GM19452 (cell line): ENCODE measurements at regions not wholly inside any gene's neighbourhood (a gene's known extent, or its start where the extent isn't known, plus 50 kb on each side); places are given as distances from the start of the nearest gene placed in this dataset.
"Not testable (repeated sequence)": the region's sequence is repeated elsewhere in the genome, so short reads cannot be mapped to it uniquely, and the experiment has no call there.

ENCODE experiments used
- ATAC-seq: cut with Tn5 transposase; IDR thresholded peaks from one replicate; pipeline ENCODE4 v1.9.1; 2021; ENCODE audit not compliant: unreplicated experiment

DNA sequence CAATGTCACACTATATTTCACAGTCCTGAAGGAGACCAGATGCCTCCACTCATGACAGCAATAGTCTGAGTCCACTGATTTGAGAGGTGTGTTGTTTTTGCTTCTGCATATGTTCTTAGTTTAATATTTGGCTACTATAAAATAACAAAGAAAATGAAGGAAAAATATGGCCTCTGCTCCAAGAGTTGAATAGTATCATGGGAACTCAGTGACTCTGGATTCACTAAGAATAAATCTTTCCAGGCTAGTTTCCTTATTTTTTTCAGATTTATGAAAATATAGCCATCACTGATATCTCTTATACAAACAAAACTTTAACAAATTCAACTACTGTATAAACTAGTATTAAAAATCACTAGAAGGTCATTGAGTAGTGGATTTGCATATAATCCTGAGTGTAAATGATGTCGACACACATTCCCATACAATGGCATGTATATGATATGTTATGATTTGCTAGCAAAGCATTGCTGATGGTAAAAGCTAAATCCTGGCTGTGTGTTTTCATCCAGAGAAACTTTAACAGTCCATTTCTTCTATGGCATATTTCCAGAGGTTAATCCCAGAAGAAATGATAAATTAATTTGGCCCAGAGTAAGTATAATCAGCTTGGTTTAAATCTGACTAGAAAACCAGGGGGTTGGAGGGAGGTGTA is 66.0 kb upstream of the VIPR2 start:
- no peak for ATAC-seq

DNA sequence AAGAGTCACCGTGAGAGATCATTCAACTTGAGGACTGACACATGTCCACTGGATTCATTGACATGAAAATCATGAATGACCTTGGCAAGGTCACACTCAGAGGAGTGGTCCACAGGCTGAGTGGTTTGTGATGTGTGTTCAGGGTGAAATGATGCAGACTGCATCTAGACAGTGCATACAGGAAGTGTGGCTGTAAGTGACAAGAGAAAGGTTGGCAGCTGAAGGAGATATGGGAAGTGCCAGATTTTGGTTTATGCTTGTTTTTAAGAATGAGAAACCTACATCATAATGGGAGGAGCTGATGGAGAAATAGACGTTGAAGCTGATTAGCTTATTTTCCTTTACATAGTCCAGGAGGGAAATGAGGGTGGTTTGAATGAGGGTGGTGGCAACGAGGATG is 64.8 kb upstream of the VIPR2 start:
- ATAC-seq: no peak

- ATAC-seq: no peak
These were observed 63.3 kb upstream of the VIPR2 start for GRCh38 chr7:159207951-159208350.

- no peak for ATAC-seq
These were observed 62.7 kb upstream of the VIPR2 start for GRCh38 chr7:159207393-159207792.

- ATAC-seq: no peak
These were observed 61.2 kb upstream of the VIPR2 start for GRCh38 chr7:159205833-159206232.

DNA sequence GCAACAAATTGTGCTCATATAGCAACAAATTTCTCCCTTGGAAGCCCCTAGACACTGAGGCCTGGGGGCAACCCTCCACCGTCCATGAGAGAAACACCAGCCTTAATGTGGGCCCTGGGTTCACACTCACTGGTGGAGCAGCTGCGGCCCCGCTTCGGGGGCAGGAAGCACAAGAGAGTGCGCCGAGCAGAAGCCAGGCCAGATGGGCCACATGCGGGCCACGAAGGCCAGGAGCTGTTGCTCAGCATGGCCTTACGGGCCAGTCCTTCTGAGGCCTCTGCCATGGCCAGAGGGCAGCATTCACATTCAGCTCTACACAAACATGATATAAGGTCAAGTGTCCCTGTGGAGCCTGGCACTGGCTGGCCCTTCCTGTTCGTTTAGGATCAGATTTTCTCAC is 60.0 kb upstream of the VIPR2 start:
- no peak for ATAC-seq

DNA sequence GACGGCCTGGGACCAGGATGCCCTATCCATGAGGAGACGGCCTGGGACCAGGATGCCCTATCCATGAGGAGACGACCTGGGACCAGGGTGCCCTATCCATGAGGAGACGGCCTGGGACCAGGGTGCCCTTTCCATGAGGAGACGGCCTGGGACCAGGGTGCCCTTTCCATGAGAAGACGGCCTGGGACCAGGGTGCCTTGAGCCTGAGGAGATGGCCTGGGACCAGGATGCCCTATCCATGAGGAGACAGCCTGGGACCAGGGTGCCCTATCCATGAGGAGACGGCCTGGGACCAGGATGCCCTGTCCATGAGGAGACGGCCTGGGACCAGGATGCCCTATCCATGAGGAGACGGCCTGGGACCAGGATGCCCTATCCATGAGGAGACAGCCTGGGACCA is 58.6 kb upstream of the VIPR2 start:
- ATAC-seq: not testable (repeated sequence)

DNA sequence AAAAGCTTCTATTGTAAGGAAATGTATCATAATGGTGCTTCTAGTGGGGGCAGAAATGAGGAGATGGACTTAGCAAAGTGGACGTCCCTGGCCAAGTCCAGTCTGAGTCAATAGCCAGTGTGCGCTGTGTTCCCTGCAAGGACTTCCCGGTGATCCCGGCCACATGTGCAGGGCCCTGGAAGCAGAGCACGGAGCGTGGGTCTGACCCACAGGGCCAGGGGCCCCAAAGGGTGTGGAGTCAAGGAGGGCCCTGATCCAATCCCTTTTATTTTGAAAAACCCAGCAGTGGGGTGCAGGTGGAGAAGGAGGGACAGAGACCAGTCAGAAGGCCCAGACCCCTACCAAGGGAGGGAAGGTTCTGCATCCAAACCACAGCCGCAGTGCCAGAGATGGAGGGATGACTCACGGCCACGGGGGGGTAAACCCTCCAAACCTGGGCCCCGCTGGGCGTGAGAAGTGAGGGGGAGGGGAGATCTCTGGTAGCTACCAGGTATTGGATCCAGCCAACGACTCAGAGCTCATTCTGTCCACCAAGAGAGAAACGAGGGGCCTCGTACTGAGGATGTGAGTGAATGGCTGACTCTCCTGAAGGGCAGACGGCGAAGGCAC is 57.2 kb upstream of the VIPR2 start:
- ATAC-seq: no peak

GRCh38 chr7:159200421-159200820 is 55.8 kb upstream of the VIPR2 start:
- no peak for ATAC-seq

- ATAC-seq: no peak
These were observed 53.5 kb upstream of the VIPR2 start for GRCh38 chr7:159198016-159198724.

GRCh38 chr7:159197066-159197975 is 52.7 kb upstream of the VIPR2 start:
- ATAC-seq: peak; percentile 49

- ATAC-seq: no peak
These were observed 51.9 kb upstream of the VIPR2 start for GRCh38 chr7:159196584-159196983.

DNA sequence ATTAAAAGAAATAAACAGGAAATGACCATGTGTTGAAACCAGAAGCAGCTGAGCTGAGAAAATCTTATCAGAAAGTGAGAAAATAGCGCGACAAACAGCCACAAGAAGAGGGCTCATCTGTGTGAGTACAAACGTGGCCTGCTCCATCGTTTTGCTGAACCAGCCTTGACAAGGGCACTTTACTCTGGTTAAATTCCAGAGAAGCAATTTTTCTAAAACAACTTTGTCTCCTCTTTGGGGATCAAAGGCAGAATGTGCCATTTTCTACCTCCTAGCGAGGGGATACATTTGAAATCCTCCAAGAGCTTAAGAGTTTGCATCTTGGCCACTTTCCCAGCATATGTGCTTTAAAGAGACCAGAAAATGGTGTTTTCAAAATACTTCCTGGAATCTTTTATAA is 51.3 kb upstream of the VIPR2 start:
- no peak for ATAC-seq
